Epithelial cell of esophagus (primary cell): ENCODE measurements at regions not wholly inside any gene's neighbourhood (a gene's known extent, or its start where the extent isn't known, plus 50 kb on each side); places are given as distances from the start of the nearest gene placed in this dataset.

Experiments used
- DNase-seq: peaks from one replicate; pipeline ENCODE4 v3.0.0; 2010; ENCODE audit warnings: low read depth
- H3K4me3 ChIP-seq: 2 replicates; pipeline ENCODE4 v1.5.1; 2011; ENCODE audit warnings: mild to moderate bottlenecking, low read length, control low read depth
- TF ChIP-seq, protein P1 (sequence below): IDR thresholded peaks from 2 replicates; pipeline ENCODE4 v1.5.1; 2011; ENCODE audit warnings: low read depth, mild to moderate bottlenecking, low read length, control low read depth, inconsistent platforms; ENCODE audit not compliant: insufficient read depth; ENCODE audit errors: missing control alignments

DNA sequence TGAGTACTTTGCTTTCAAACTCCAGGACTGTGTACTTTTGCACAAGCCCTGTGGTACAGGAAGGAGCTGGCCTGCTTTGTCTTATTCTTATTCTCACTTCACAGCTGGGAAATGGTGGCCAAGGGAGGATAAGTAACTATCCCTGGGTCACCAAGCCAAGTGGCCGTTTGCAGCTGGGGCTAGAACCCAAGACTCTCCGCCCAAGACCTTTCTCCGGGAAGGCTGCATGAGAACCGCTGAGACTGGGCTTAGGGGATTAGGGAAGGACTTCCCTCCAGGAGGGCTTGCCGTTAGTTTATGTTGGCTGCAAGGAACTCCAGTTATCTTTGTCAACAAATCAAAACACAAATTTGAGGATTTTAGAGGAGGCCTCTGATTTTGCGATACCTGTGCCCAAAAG is 109.5 kb upstream of the ADRA1D start:
- DNase-seq, result no peak
- no peak overlapping the region for H3K4me3 ChIP-seq
- TF ChIP-seq, protein P1, sequence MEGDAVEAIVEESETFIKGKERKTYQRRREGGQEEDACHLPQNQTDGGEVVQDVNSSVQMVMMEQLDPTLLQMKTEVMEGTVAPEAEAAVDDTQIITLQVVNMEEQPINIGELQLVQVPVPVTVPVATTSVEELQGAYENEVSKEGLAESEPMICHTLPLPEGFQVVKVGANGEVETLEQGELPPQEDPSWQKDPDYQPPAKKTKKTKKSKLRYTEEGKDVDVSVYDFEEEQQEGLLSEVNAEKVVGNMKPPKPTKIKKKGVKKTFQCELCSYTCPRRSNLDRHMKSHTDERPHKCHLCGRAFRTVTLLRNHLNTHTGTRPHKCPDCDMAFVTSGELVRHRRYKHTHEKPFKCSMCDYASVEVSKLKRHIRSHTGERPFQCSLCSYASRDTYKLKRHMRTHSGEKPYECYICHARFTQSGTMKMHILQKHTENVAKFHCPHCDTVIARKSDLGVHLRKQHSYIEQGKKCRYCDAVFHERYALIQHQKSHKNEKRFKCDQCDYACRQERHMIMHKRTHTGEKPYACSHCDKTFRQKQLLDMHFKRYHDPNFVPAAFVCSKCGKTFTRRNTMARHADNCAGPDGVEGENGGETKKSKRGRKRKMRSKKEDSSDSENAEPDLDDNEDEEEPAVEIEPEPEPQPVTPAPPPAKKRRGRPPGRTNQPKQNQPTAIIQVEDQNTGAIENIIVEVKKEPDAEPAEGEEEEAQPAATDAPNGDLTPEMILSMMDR, result no peak

DNA sequence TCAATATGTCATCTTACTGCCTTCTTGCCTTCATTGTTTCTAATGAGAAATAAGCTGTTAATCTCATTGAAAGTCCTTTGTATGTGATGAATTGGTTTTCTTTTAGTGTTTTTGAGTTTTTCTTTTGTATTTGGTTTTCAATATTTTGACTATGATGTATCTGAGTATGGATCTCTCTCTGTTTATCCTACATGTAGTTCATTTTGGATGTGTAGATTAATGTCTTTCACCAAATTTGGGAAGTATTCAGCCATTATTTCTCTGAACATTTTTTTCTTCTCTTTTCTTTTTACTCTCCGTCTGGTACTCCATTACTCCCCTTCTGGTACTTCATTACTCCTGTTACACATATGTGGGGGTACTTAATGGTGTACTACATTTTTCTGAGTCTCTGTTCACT is 103.3 kb upstream of the ADRA1D start:
- TF ChIP-seq, protein P1, result no peak
- no peak for DNase-seq
- no peak overlapping the region for H3K4me3 ChIP-seq

DNA sequence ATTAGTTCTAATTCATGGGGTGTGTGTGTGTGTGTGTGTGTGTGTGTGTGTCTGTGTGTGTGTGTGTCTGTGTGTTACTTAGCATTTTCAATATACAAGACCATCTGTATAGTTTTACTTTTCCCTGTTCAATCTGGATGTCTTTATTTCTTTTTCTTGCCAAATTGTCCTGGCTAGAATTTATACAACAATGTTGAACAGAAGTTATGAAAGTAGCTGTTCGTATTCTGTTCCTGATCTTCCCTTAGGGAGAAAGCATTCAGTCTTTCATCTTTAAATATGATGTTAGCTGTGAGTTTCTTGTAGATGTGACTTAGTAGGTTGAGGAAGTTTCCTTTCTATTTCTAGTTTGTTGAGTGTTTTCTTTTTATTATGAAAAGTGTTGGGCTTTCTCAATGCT is 101.0 kb upstream of the ADRA1D start:
- H3K4me3 ChIP-seq, result no peak overlapping the region
- TF ChIP-seq, protein P1, result no peak
- no peak for DNase-seq

DNA sequence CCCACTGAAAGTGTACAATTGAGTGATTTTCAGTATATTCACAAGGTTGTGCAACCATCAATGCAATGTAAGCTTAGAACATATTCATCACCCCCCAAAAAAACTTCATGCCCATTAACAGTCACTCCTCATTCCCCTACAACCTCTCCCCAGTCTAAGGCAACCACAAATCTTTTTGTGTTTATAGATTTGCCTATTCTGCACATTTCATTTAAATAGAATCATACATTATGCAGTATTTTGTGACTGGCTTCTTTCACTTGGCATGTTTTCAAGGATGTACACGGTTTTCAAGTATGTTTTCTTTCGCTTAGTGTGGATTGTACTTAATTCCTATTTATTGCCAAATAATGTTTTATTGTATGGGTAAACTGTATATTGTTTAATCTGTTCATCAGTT is 95.6 kb upstream of the ADRA1D start:
- no peak for DNase-seq
- TF ChIP-seq, protein P1, result no peak
- H3K4me3 ChIP-seq, result no peak overlapping the region

DNA sequence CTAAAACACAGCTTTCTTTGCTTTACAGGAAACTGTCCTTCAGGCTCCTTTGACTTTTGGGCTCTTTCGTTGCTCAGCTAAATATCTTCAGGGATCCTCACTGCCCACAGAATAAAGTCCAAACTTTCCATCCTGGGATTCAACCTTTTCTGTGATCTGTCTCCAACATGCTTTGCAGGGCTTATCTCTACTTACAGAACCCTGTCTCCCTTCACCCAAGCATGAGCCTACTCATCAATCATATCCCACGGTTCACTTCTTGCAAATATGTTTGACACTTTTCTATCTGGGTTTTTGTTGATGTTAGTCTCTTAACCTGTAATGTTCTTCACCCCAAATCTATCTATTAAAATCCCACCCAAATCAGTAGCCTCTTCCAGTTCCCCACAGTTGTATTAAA is 93.5 kb upstream of the ADRA1D start:
- TF ChIP-seq, protein P1, result no peak
- no peak for DNase-seq
- no peak overlapping the region for H3K4me3 ChIP-seq

DNA sequence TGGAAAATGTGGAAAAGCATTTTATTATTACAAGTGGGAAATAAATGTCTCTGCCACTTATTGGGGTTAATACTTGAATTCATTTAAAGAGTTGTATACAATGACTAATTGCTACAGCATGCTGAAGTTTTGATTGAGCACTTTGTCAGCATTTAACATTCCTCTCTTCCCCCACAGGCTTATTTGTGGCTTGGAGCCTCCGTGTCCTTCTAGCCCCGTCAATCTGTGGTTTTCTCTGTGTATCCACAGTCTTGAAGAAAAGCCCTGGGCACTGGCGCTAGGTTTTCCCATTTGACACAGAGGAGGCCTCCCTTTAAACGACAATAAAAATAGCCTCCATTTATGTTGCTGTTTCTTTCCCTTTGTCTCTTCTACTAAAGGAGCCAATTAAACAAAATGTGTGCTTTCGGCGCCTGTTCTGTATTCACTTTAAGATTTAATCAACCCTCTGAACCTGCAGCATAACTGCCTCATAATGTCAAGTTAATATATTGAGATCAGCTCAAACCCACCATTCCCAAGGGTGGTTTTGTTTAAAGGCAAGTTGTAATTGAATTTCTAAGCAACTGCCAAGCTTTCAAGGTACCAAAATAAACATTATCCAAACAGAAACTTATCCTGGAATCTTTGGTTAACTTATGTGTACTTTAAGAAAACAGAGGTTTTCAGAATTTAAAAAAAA is 92.9 kb upstream of the ADRA1D start:
- no peak overlapping the region for H3K4me3 ChIP-seq
- DNase-seq, result peak; percentile 71
- TF ChIP-seq, protein P1, result no peak

DNA sequence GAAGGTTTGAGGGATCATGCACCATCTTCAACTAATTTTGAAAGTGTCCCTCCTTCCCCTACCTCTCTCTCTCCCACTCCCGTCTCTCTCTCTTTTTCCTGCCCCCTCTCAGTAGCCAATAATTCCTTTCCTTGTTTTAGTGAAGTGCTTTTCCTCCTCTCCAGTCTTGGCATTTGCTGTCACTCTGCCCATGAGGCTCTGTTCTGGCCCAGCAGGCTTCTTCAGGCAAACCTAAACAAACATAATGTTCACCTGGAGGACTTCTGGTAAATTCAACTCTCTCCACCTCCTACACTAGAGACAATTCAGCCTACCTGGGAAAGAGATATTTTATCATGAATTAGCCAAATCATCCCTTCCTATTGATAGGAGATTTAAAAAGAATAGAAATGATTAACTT is 86.6 kb upstream of the ADRA1D start:
- H3K4me3 ChIP-seq, result no peak overlapping the region
- DNase-seq, result no peak
- TF ChIP-seq, protein P1, result no peak
